GM13976 (cell line): ENCODE measurements at regions not wholly inside any gene's neighbourhood (a gene's known extent, or its start where the extent isn't known, plus 50 kb on each side); places are given as distances from the start of the nearest gene placed in this dataset.

ENCODE experiments used
- DNase-seq: peaks from one replicate; pipeline ENCODE4 v3.0.0; 2012; ENCODE audit warnings: low spot score
- in situ Hi-C: fragments of 300-500 bp; cut with MboI; formaldehyde crosslinking; loops from one replicate; pipeline ENCODE4 v1.12.0; 2022; ENCODE audit warnings: low sequenced_read_pairs, mixed read lengths, inconsistent platforms; ENCODE audit not compliant: unreplicated experiment
- TF ChIP-seq, protein P1 (sequence below): IDR thresholded peaks from 2 replicates; pipeline ENCODE4 v1.5.1; 2012; ENCODE audit warnings: borderline replicate concordance, mild to moderate bottlenecking; ENCODE audit not compliant: insufficient read depth; ENCODE audit errors: extremely low read depth, missing control alignments, control extremely low read depth

DNA sequence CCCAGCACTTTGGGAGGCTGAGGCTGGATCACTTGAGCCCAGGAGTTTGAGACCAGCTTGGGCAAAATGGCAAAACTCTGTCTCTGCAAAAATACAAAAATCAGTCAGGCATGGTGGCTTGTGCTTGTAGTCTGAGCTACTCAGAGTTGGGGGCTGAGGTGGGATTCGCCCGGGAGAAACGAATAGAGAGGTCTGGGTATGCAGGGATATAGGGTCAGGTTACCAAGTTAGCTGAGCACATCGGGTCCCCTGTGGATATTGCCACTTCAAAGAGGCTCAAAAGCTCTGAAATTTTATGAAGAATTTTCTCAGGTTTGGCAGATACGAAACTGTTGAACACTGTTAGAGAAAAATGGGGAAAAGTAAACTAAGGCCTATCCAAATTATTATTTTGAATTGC lies 120.9 kb upstream of the SGK1 start:
- no peak for DNase-seq
- in situ Hi-C loops = no loop called here
- TF ChIP-seq, protein P1, sequence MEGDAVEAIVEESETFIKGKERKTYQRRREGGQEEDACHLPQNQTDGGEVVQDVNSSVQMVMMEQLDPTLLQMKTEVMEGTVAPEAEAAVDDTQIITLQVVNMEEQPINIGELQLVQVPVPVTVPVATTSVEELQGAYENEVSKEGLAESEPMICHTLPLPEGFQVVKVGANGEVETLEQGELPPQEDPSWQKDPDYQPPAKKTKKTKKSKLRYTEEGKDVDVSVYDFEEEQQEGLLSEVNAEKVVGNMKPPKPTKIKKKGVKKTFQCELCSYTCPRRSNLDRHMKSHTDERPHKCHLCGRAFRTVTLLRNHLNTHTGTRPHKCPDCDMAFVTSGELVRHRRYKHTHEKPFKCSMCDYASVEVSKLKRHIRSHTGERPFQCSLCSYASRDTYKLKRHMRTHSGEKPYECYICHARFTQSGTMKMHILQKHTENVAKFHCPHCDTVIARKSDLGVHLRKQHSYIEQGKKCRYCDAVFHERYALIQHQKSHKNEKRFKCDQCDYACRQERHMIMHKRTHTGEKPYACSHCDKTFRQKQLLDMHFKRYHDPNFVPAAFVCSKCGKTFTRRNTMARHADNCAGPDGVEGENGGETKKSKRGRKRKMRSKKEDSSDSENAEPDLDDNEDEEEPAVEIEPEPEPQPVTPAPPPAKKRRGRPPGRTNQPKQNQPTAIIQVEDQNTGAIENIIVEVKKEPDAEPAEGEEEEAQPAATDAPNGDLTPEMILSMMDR = no peak

DNA sequence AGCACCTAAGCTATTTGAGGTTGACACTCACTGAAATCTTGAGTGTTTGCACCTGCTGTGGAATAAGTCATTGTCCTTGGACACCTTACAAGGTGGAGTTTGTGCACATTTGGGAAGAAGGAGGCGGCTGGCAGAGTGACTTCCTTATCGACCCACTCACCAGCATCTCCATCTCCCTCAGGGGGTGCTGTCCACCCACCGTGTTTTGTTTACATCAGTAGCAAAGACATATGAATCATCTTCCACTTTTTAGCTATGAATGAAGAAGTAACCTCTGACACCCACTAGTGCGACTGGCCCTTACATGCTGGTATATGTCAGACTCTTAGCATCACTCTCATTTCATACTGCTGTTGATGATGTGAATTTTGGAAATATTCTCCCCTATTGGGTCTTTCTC lies 119.5 kb upstream of the SGK1 start:
- TF ChIP-seq, protein P1 = no peak
- DNase-seq = peak; percentile 36
- in situ Hi-C loops = no loop called here

DNA sequence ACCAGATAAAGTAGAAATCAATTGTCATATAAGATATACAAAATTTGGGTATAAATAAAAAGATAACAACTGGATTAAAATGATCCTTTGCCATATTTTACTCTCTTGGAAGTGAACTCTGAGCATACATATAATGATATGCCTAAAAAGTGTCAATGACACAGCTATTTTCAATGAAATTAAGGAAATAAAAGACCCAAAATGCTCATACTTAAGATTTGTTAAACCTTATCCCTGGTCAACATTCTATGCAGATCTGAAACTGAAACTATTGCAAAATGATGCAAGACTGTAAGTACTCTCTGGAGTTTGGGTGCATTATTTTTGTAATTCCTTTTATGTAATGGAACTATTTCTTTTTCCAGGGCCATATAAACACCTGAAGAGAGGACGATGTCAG lies 119.0 kb upstream of the SGK1 start:
- in situ Hi-C loops = no loop called here
- no peak for DNase-seq
- TF ChIP-seq, protein P1 = no peak

DNA sequence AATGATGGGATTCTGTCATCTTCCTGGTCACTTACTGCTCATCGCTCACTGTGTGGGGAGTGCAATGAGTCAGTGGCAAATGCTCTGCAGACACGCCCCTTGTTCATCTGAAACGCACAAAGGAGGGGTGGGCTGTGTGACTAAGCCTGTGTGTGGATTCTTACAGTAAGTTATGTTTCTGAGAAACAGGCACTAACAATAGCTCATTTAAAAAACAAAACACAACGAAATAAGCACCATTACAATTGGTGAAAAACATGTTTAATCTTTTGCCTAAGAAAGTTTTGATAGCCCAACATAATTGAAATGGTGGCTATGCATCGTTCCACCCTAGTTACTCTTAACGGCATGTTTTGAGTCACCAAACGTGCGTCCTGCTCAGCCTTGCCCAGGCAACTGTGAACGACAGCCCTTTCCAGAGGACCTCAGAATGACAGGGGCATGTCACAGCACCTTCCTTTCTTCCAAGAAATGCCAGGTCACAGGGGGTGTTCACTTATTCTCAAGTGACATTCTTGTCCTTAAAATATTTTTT lies 118.4 kb upstream of the SGK1 start:
- TF ChIP-seq, protein P1 = no peak
- peak; percentile 62 for DNase-seq
- in situ Hi-C loops = no loop called here

DNA sequence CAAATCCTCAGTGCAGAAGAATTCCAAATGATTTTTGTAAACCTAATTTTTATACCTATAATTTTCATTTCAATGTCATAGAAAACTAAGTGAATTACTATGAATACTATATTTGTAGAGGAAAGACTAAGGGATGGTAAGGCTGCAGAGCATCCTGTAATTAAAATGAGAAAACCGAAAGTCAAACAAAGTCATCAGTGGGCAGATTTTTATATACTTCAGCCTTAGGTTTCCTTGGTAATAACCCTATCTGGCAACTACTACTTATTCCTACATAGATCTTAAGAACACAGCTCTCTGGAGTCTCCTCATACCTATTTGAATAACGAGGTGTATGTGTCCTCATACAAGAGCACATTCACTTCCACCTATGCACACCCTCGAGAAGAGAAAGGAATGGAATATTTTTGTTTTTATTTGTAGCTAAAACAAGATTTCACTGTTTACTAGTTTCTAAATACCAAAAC lies 117.9 kb upstream of the SGK1 start:
- TF ChIP-seq, protein P1 = no peak
- DNase-seq = no peak
- in situ Hi-C loops = no loop called here

DNA sequence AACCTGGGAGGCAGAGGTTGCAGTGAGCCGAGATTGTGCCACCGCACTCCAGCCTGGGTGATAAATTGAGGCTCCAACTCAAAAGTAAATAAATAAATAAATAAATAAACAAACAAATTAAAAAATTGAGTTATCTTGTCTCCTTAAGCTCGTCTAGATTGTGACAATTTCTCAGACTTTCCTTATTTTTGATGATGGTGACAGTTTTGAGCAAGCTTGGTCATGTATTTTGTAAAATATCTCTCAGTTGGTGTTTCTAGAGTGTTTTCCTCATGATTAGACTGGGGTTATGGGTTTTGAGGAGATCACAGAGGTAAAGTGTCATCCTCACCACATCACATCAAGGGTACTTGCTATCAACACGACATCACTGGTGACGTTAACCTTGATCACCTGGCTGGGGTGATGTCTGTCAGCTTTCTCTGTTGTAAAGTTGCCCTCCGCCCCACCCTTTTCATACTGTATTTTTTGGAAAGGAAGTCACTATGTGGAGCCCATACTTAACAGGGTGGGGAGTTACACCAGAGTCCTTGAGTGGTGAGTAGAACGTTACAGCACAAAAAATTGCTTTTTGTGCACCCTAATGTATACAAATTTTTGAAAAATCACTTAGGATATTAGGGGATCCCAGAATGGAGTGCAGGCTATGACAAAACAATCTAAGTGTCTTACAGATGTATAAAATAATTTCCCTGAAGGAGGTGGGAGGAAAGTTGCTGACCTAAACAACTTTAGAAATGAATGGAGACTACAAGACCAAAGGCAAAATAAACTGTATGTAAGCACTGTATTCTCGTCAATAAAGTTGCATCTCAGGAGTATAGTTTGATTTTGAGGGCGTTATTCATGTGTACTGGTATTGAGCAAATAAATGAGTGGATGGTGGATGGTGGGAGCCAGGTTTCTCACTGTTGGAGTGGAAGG lies 116.4 kb upstream of the SGK1 start:
- in situ Hi-C loops = no loop called here
- DNase-seq = no peak
- TF ChIP-seq, protein P1 = no peak
